HEK293T (cell line): ENCODE measurements at regions not wholly inside any gene's neighbourhood (a gene's known extent, or its start where the extent isn't known, plus 50 kb on each side); places are given as distances from the start of the nearest gene placed in this dataset.

Experiments used
- CTCF ChIA-PET: fragments of 350-600 bp; formaldehyde crosslinking; extraction: SDS; loops from one replicate; lab custom pipeline; 2021; ENCODE audit warnings: antibody characterized with exemption, inconsistent platforms; lab: Yijun Ruan, JAX
- POLR2A ChIA-PET: fragments of 350-600 bp; formaldehyde crosslinking; extraction: SDS; loops from one replicate; lab custom pipeline; 2020; ENCODE audit warnings: antibody characterized with exemption, inconsistent platforms; lab: Yijun Ruan, JAX
- DNase-seq: peaks from one replicate; pipeline ENCODE4 v3.0.0; 2012; ENCODE audit warnings: mixed read lengths; ENCODE audit errors: extremely low spot score
- ARNT ChIP-seq: fragments of 450-650 bp; IDR thresholded peaks from 2 replicates; pipeline ENCODE4 v1.6.1; 2017; ENCODE audit warnings: mild to moderate bottlenecking
- BHLHE40 ChIP-seq: fragments of 450-650 bp; IDR thresholded peaks from 2 replicates; pipeline ENCODE4 v1.6.1; 2016; ENCODE audit warnings: mild to moderate bottlenecking, moderate library complexity, borderline replicate concordance
- CTBP1 ChIP-seq: fragments of 450-650 bp; IDR thresholded peaks from 2 replicates; pipeline ENCODE4 v1.6.1; 2016; ENCODE audit warnings: borderline replicate concordance
- ELF4 ChIP-seq: fragments of 450-650 bp; IDR thresholded peaks from 2 replicates; pipeline ENCODE4 v1.6.1; 2017; ENCODE audit warnings: antibody characterized with exemption
- FOXA1 ChIP-seq: fragments of 450-650 bp; IDR thresholded peaks from 2 replicates; pipeline ENCODE4 v1.6.1; 2016; ENCODE audit warnings: mild to moderate bottlenecking
- FOXK2 ChIP-seq: fragments of 450-650 bp; IDR thresholded peaks from 2 replicates; pipeline ENCODE4 v1.6.1; 2016; ENCODE audit warnings: mild to moderate bottlenecking
- FOXM1 ChIP-seq: fragments of 450-650 bp; IDR thresholded peaks from 2 replicates; pipeline ENCODE4 v1.6.1; 2017; ENCODE audit warnings: mild to moderate bottlenecking, borderline replicate concordance
- HDGF ChIP-seq: fragments of 450-650 bp; IDR thresholded peaks from 2 replicates; pipeline ENCODE4 v1.6.1; 2017; ENCODE audit warnings: antibody characterized with exemption, borderline replicate concordance
- L3MBTL2 ChIP-seq: fragments of 450-650 bp; conservative IDR thresholded peaks from 2 replicates; pipeline ENCODE4 v1.6.1; 2016; ENCODE audit warnings: mild to moderate bottlenecking
- LEF1 ChIP-seq: fragments of 450-650 bp; IDR thresholded peaks from 2 replicates; pipeline ENCODE4 v1.6.1; 2017; ENCODE audit warnings: mild to moderate bottlenecking, borderline replicate concordance
- NFRKB ChIP-seq: fragments of 450-650 bp; IDR thresholded peaks from 2 replicates; pipeline ENCODE4 v1.6.1; 2016; ENCODE audit warnings: mild to moderate bottlenecking, moderate library complexity
- PKNOX1 ChIP-seq: fragments of 450-650 bp; IDR thresholded peaks from 2 replicates; pipeline ENCODE4 v1.6.1; 2016
- SP1 ChIP-seq: fragments of 450-650 bp; IDR thresholded peaks from 2 replicates; pipeline ENCODE4 v1.6.1; 2017
- SUZ12 ChIP-seq: fragments of 450-650 bp; IDR thresholded peaks from 2 replicates; pipeline ENCODE4 v1.6.1; 2016; ENCODE audit warnings: mild to moderate bottlenecking
- TARDBP ChIP-seq: fragments of 450-650 bp; IDR thresholded peaks from 2 replicates; pipeline ENCODE4 v1.6.1; 2016
- ZNF384 ChIP-seq: fragments of 450-650 bp; IDR thresholded peaks from 2 replicates; pipeline ENCODE4 v1.6.1; 2016

- ChIA-PET CTCF (no interaction called here), POLR2A (no interaction called here)
- TF ChIP-seq LEF1, result no peak
- TF ChIP-seq SUZ12, result no peak
- no peak for TF ChIP-seq FOXA1
- TF ChIP-seq ELF4, result no peak
- TF ChIP-seq NFRKB, result no peak
- no peak for TF ChIP-seq L3MBTL2
- DNase-seq, result no peak
These were observed 148.7 kb upstream of the KIT start for GRCh38 chr4:54509057-54509456.

- ChIA-PET CTCF (no interaction called here), POLR2A (no interaction called here)
- DNase-seq, result no peak
- TF ChIP-seq TARDBP (no peak), FOXK2 (no peak), LEF1 (no peak), L3MBTL2 (no peak), SUZ12 (no peak), HDGF (no peak), PKNOX1 (no peak), BHLHE40 (no peak), ARNT (no peak), SP1 (no peak), NFRKB (no peak), CTBP1 (no peak), FOXA1 (no peak), ELF4 (no peak), FOXM1 (no peak)
These were observed 144.6 kb upstream of the KIT start for GRCh38 chr4:54513204-54513603.

GRCh38 chr4:54513741-54514140, 144.0 kb upstream of the KIT start:
- POLR2A ChIA-PET, result no interaction called here
- no peak for DNase-seq
- CTCF ChIA-PET, result no interaction called here
- TF ChIP-seq SUZ12 (no peak), FOXK2 (no peak), SP1 (no peak), NFRKB (no peak), HDGF (no peak), TARDBP (no peak), CTBP1 (no peak), ELF4 (no peak), BHLHE40 (no peak), PKNOX1 (no peak), L3MBTL2 (no peak), FOXM1 (no peak), ARNT (no peak), FOXA1 (no peak)

- no peak for TF ChIP-seq SUZ12
- no peak for TF ChIP-seq CTBP1
- no peak for TF ChIP-seq SP1
- no peak for TF ChIP-seq LEF1
- no peak for TF ChIP-seq FOXA1
- TF ChIP-seq BHLHE40, result no peak
- no peak for TF ChIP-seq L3MBTL2
- TF ChIP-seq ELF4, result no peak
- TF ChIP-seq TARDBP, result no peak
- TF ChIP-seq FOXK2, result no peak
- TF ChIP-seq ARNT, result no peak
- no peak for TF ChIP-seq FOXM1
- TF ChIP-seq PKNOX1, result no peak
- no peak for TF ChIP-seq NFRKB
- no peak for TF ChIP-seq HDGF
- TF ChIP-seq ZNF384, result no peak
- POLR2A ChIA-PET, result no interaction called here
- DNase-seq, result no peak
- CTCF ChIA-PET, result no interaction called here
These were observed 141.1 kb upstream of the KIT start for GRCh38 chr4:54516556-54517215.

- POLR2A ChIA-PET, result no interaction called here
- DNase-seq, result no peak
- CTCF ChIA-PET, result no interaction called here
- TF ChIP-seq LEF1 (no peak), FOXK2 (no peak), FOXA1 (no peak), TARDBP (no peak), HDGF (no peak), ELF4 (no peak), L3MBTL2 (no peak), BHLHE40 (no peak)
These were observed 139.8 kb upstream of the KIT start for GRCh38 chr4:54517781-54518444.

- POLR2A ChIA-PET, result no interaction called here
- CTCF ChIA-PET, result no interaction called here
- TF ChIP-seq FOXK2 (no peak), NFRKB (no peak), ZNF384 (no peak), SUZ12 (no peak), FOXM1 (no peak), LEF1 (no peak), PKNOX1 (no peak), SP1 (no peak), ELF4 (no peak), ARNT (no peak), FOXA1 (no peak), TARDBP (no peak), HDGF (no peak), L3MBTL2 (no peak)
- no peak for DNase-seq
These were observed 132.2 kb upstream of the KIT start for GRCh38 chr4:54525602-54526001.
